SK-N-MC (cell line): ENCODE measurements at regions not wholly inside any gene's neighbourhood (a gene's known extent, or its start where the extent isn't known, plus 50 kb on each side); places are given as distances from the start of the nearest gene placed in this dataset.

Source experiments
- DNase-seq: peaks from one replicate; pipeline ENCODE4 v3.0.0-alpha.2; 2011; ENCODE audit warnings: low read depth, low spot score
- H3K27ac ChIP-seq: fragments of 200-600 bp; sonication (generic); 2 replicates; pipeline ENCODE4 v1.5.1; 2016; ENCODE audit warnings: mixed run types
- H3K36me3 ChIP-seq: fragments of 200-600 bp; sonication (generic); 2 replicates; pipeline ENCODE4 v1.6.1; 2017; ENCODE audit warnings: antibody characterized with exemption, low read length, mixed read lengths; ENCODE audit not compliant: insufficient read depth
- H3K4me3 ChIP-seq: fragments of 200-600 bp; sonication (generic); 2 replicates; pipeline ENCODE4 v1.5.1; 2016
- H3K9ac ChIP-seq: fragments of 200-600 bp; sonication (generic); 2 replicates; pipeline ENCODE4 v1.8.0; 2017; ENCODE audit warnings: mixed run types, mixed read lengths; ENCODE audit not compliant: insufficient read length
- H3K9me3 ChIP-seq: fragments of 200-600 bp; sonication (generic); 2 replicates; pipeline ENCODE4 v1.6.1; 2017; ENCODE audit warnings: low read depth, mild to moderate bottlenecking, antibody characterized with exemption, low read length, moderate library complexity, mixed read lengths
- EZH2 ChIP-seq: fragments of 200-600 bp; sonication (generic); IDR thresholded peaks from one replicate; pipeline ENCODE4 v1.6.1; 2017; ENCODE audit warnings: antibody characterized with exemption
- FOXP2 ChIP-seq: optimal IDR thresholded peaks from 2 replicates; pipeline ENCODE3; 2011; ENCODE audit warnings: mild to moderate bottlenecking, moderate library complexity; ENCODE audit not compliant: insufficient read depth; ENCODE audit errors: extremely low read length, control extremely low read depth
- POLR2AphosphoS5 ChIP-seq: IDR thresholded peaks from 2 replicates; pipeline ENCODE4 v1.6.1; 2012; ENCODE audit warnings: mild to moderate bottlenecking, low read depth, low read length, borderline replicate concordance

DNA sequence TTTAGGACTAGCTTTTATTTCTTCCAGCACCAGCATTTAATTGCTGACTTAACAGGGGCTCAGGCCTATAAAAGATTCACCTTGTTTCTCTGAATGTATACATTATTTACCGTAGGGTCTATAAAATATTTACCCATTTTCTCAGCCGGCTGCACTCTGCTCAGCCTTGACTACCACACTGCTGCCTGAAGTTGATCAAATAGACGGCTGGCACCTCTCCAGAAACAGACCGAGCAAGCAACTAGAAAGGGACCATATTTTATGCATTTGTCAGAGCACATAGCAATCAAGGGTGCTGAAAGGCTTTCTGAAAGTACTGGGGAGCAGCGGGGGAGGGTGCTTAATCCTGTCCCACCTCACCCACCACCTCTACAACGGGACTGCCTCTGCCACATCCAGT is 64.7 kb upstream of the FGGY start:
- Histone ChIP-seq H3K9me3 (no peaks in the 10 kb centered on the region), H3K36me3 (no peaks in the 10 kb centered on the region), H3K9ac (no peak overlapping the region), H3K4me3 (no peak overlapping the region), H3K27ac (no peak overlapping the region)
- no peak for DNase-seq
- TF ChIP-seq EZH2 (no peak), FOXP2 (no peak), POLR2AphosphoS5 (no peak)

DNA sequence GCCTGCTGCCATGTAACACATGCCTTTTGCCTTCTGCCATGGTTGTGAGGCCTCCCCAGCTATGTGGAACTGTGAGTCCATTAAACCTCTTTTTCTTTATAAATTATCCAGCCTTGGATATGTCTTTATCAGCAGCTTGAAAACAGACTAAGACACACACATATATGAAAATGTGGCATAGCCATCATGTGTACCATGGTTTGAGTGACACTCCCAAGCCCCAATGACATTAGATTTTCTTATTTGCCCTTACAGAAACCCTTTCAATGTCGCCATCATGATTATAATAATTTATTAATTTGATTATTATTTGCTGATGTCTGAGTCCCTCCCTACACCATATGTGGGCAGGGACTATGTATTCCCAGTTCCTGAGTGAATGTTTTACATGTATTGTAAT is 63.5 kb upstream of the FGGY start:
- no peak overlapping the region for H3K4me3 ChIP-seq
- TF ChIP-seq EZH2 (no peak), POLR2AphosphoS5 (no peak), FOXP2 (no peak)
- no peaks in the 10 kb centered on the region for H3K9me3 ChIP-seq
- no peak for DNase-seq
- H3K36me3 ChIP-seq, result no peaks in the 10 kb centered on the region
- no peak overlapping the region for H3K27ac ChIP-seq
- H3K9ac ChIP-seq, result no peak overlapping the region

DNA sequence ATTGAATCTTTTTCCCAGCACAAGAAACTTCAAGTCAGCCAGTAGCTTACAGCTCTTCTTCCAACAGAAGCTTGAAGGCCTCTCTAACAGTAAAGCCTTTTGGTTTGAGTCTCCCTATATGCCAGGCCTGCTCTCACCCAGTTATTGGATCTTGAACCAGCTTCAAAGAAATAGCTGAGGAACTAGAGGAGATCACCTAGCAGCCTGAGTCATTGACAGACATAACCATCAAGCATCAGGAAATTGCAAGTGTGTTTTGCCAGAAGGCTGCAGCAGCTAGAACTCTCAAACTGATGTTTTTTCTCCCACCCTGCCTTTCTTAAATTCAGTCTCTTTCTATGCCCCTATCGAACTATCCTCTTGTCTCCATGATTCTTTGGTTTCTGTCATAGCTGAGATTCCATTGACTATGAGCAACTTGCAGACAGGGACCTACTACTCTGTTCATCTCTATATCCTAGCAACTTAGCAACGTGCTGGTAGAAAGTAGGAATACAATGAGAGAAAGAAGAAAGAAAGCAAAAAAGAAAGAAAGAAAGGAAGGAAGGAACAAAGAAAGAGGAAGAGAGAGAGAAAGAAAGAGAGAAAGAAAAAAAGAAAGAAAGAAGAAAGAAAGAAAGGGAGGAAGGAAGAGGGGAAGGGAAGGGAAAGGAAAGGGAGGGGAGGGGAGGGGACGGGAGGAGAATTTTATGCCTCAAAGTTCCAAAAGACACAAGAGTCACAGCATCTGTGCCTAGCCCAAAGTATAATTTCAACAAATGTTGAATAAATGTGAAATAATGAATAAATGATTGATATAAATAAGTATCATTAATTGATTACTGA is 60.0 kb upstream of the FGGY start:
- Histone ChIP-seq H3K9ac (no peak overlapping the region), H3K27ac (no peak overlapping the region), H3K9me3 (no peaks in the 10 kb centered on the region), H3K36me3 (no peaks in the 10 kb centered on the region), H3K4me3 (no peak overlapping the region)
- no peak for DNase-seq
- TF ChIP-seq POLR2AphosphoS5, result no peak
- TF ChIP-seq FOXP2, result no peak
- TF ChIP-seq EZH2, result no peak

DNA sequence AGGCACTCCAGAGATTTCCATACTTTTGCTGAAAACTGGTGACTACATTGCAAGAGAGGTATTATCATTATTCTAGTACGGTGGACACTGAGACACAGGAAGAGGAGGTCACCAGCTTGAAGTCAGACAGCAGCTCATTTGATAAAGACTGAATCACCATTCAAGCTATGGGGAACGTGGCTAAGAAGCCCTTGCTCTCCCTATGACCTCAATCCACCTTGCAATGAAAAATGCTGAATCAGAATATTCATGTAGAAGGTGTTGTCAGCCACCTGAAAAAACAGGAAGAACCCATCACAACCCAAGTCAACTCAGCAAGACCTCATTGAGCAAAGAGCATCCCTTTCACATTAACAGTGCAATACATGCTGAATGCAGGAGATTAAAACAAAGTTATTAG is 59.0 kb upstream of the FGGY start:
- Histone ChIP-seq H3K9ac (no peak overlapping the region), H3K9me3 (no peaks in the 10 kb centered on the region), H3K4me3 (no peak overlapping the region), H3K36me3 (no peaks in the 10 kb centered on the region), H3K27ac (no peak overlapping the region)
- TF ChIP-seq EZH2 (no peak), FOXP2 (no peak), POLR2AphosphoS5 (no peak)
- no peak for DNase-seq

DNA sequence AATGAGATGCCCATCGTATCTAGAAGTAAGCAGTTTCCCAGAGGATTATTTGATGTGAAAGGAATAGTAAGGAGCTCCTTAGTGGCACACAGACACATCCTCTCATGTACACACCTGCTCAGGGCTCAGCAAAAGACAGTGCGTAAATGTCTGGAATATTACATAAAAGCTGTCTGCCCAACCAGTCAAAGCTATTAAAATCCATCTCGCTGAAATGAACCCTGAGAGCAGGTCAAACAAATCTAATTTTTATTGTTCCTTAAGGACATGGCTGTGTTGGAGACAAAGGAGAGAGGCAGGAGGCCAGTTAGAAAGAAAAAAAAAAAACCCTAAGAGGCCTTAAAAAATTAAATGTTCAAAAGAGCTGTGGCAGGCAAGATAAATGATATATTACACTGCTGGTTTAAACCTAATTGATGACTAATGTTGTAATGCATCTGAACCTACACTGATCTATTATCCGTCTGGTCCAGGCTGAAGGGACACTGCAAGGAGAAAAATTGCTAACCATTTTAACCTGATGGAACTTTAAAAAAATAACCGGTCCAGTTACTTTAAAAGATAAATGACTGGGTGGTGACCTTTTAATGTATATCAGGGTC is 58.5 kb upstream of the FGGY start:
- Histone ChIP-seq H3K36me3 (no peaks in the 10 kb centered on the region), H3K27ac (no peak overlapping the region), H3K9ac (no peak overlapping the region), H3K4me3 (no peak overlapping the region), H3K9me3 (no peaks in the 10 kb centered on the region)
- DNase-seq, result no peak
- TF ChIP-seq FOXP2, result no peak
- TF ChIP-seq POLR2AphosphoS5, result no peak
- TF ChIP-seq EZH2, result no peak

DNA sequence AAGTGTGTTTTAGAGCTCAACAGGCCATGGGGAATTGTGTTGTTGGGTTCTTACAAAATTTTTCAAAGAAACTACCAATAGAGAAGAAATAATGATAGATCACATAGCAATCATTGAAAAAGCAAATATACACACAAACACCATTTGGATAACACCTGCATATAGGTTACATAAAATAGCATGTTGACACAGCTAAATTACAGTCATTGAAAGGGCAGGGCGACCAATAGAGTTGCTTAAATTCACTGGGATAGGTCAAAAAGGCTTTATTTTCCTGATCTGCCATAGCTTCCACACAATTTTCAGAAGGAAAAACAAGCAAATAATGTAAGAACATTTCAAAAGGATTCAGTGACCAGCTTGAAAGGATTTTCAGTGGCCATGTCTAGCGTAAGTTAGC is 57.9 kb upstream of the FGGY start:
- Histone ChIP-seq H3K9ac (no peak overlapping the region), H3K9me3 (no peaks in the 10 kb centered on the region), H3K27ac (no peak overlapping the region), H3K36me3 (no peaks in the 10 kb centered on the region), H3K4me3 (no peak overlapping the region)
- no peak for TF ChIP-seq POLR2AphosphoS5
- TF ChIP-seq EZH2, result no peak
- TF ChIP-seq FOXP2, result no peak
- DNase-seq, result no peak

DNA sequence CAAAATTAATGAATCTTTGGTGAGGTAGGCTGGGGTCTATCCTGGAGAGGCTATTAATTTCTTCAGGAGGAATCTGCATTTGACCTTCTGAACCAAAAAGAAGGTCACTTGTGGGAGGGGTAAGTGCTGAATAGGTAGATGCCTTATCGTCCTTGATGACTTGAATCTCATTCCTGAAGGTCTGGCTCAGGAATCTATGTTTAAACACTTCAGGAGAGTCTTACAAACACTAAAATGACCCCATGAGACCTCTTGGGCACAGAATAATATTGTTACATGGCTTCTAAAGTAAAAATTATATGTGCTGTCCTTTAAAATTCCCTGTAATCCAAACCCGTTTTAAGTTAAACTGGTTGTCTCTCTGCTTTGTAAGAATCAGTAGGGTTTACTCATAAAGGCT is 55.0 kb upstream of the FGGY start:
- Histone ChIP-seq H3K9me3 (no peaks in the 10 kb centered on the region), H3K4me3 (no peak overlapping the region), H3K27ac (no peak overlapping the region), H3K9ac (no peak overlapping the region), H3K36me3 (no peaks in the 10 kb centered on the region)
- DNase-seq, result no peak
- TF ChIP-seq FOXP2 (no peak), EZH2 (no peak), POLR2AphosphoS5 (no peak)

DNA sequence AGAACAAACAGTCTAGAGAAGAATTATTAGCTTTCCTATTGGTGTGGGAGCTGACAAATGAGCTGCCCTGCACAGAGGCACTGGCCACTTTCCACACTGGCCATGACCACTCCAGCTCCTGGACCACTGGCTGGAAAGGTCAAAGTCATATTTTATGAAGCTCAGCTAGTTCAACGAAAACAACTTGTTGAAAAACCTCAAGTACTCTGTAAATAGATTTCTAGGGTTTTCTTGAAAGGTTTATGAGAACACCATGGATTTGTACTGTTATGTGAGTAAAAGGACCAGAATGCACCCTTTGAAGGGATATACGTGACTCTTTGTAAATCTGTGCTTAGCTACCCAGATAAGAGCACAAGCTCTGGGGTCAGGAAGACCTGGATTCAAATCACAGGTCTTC is 54.5 kb upstream of the FGGY start:
- Histone ChIP-seq H3K36me3 (no peaks in the 10 kb centered on the region), H3K9ac (no peak overlapping the region), H3K9me3 (no peaks in the 10 kb centered on the region), H3K27ac (no peak overlapping the region), H3K4me3 (no peak overlapping the region)
- TF ChIP-seq EZH2, result no peak
- TF ChIP-seq POLR2AphosphoS5, result no peak
- no peak for TF ChIP-seq FOXP2
- DNase-seq, result no peak

DNA sequence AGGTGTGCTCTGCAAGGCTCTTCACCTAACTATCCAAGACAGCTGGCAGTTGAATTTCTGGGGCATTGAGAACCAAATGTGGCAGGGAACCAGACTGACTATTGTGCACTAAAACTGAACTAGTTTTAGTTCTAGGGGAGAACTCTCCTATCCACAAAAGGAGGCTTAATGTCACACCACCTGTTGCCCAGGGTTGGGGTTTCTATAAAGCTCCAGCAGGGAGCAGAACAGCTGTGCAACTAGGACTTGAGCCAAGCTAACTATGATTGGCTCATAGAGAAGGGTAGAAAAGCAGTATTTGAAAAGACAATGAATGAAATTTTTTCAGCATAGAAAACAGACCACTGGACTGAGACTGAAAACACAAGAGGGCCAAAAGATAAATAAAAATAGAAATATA is 53.3 kb upstream of the FGGY start:
- TF ChIP-seq FOXP2 (no peak), EZH2 (no peak), POLR2AphosphoS5 (no peak)
- no peak for DNase-seq
- Histone ChIP-seq H3K27ac (no peak overlapping the region), H3K4me3 (no peak overlapping the region), H3K9ac (no peak overlapping the region), H3K36me3 (no peaks in the 10 kb centered on the region), H3K9me3 (no peaks in the 10 kb centered on the region)
